CD14-positive monocyte (primary cell): ENCODE measurements at regions not wholly inside any gene's neighbourhood (a gene's known extent, or its start where the extent isn't known, plus 50 kb on each side); places are given as distances from the start of the nearest gene placed in this dataset.

ENCODE experiments used
- DNase-seq, 3 donors: peaks; one replicate each; pipeline ENCODE4 v3.0.0-alpha.2; 2011 to 2022
- H2AFZ ChIP-seq: 2 replicates; pipeline ENCODE4 v1.6.0; 2012; ENCODE audit warnings: mild to moderate bottlenecking, low read depth, low read length, inconsistent platforms; ENCODE audit not compliant: insufficient read depth, poor library complexity, severe bottlenecking
- H3K27ac ChIP-seq, 2 donors: 1 replicate in 1 of 2; 2 replicates in 1 of 2; pipeline ENCODE4 v1.5.1; 2012 to 2013; ENCODE audit warnings: low read length in 2 of 2, control low read depth in 1 of 2, inconsistent platforms in 1 of 2, low read depth in 1 of 2, mild to moderate bottlenecking in 1 of 2
- H3K27me3 ChIP-seq, 2 donors: one replicate each; pipeline versions ENCODE4 v1.6.0 to v1.6.1; 2011 to 2013; ENCODE audit warnings: low read length in 2 of 2; ENCODE audit not compliant: control insufficient read depth in 2 of 2, insufficient read depth in 2 of 2
- H3K36me3 ChIP-seq, 2 donors: replicated peaks in 1 of 2; 1 replicate in 1 of 2; 2 replicates in 1 of 2; pipeline versions ENCODE4 v1.5.1 to v1.6.1; 2012 to 2013; ENCODE audit warnings: low read length in 2 of 2, control low read depth in 1 of 2, inconsistent platforms in 1 of 2, mild to moderate bottlenecking in 1 of 2; ENCODE audit not compliant: insufficient read depth in 2 of 2, control insufficient read depth in 1 of 2
- H3K4me1 ChIP-seq, 2 donors: 1 replicate in 1 of 2; 2 replicates in 1 of 2; pipeline versions ENCODE4 v1.5.1 to v1.6.1; 2012 to 2013; ENCODE audit warnings: low read length in 2 of 2, control low read depth in 1 of 2, inconsistent platforms in 1 of 2, mild to moderate bottlenecking in 1 of 2, moderate library complexity in 1 of 2; ENCODE audit not compliant: insufficient read depth in 2 of 2, control insufficient read depth in 1 of 2
- H3K4me2 ChIP-seq: replicated peaks from 2 replicates; pipeline ENCODE3; 2012; ENCODE audit warnings: low read length, moderate library complexity, mild to moderate bottlenecking; ENCODE audit not compliant: poor library complexity, severe bottlenecking; ENCODE audit errors: extremely low read depth
- H3K4me3 ChIP-seq, 3 experiments: fragments of 200-600 bp in 1 of 3; sonication (generic) in 1 of 3; replicated peaks in 1 of 3; 1 replicate in 2 of 3; 2 replicates in 1 of 3; pipeline ENCODE4 v1.5.1; 2011 to 2013; ENCODE audit warnings: low read length in 3 of 3, mild to moderate bottlenecking in 3 of 3, control low read depth in 2 of 3, low read depth in 2 of 3, inconsistent platforms in 1 of 3, moderate library complexity in 1 of 3
- H3K79me2 ChIP-seq: 2 replicates; pipeline ENCODE4 v1.6.0; 2012; ENCODE audit warnings: mild to moderate bottlenecking, control low read depth, inconsistent platforms, low read length, moderate library complexity; ENCODE audit not compliant: insufficient read depth
- H3K9ac ChIP-seq: 2 replicates; pipeline ENCODE4 v1.6.0; 2017; ENCODE audit warnings: low read length, mild to moderate bottlenecking; ENCODE audit not compliant: insufficient read depth, poor library complexity, severe bottlenecking
- H3K9me3 ChIP-seq, 2 donors: replicated peaks in 1 of 2; 1 replicate in 1 of 2; 2 replicates in 1 of 2; pipeline versions ENCODE4 v1.5.1 to v1.6.1; 2012 to 2013; ENCODE audit warnings: low read length in 2 of 2, control low read depth in 1 of 2; ENCODE audit not compliant: control insufficient read depth in 1 of 2, insufficient read depth in 1 of 2
- H4K20me1 ChIP-seq: 2 replicates; pipeline ENCODE4 v1.6.0; 2012; ENCODE audit warnings: mild to moderate bottlenecking, low read length, control low read depth, moderate library complexity; ENCODE audit not compliant: insufficient read depth
- H3K27ac Mint-ChIP-seq, 7 donors: one replicate each; pipeline ENCODE4 v1.8.0; 2020; ENCODE audit warnings: mild to moderate bottlenecking in 7 of 7, mixed read lengths in 7 of 7, moderate library complexity in 6 of 7, inconsistent platforms in 2 of 7
- H3K27me3 Mint-ChIP-seq, 3 donors: one replicate each; pipeline ENCODE4 v1.8.0; 2021 to 2022; ENCODE audit warnings: low read depth in 3 of 3, mild to moderate bottlenecking in 3 of 3, mixed read lengths in 3 of 3, moderate library complexity in 3 of 3, inconsistent platforms in 1 of 3
- H3K36me3 Mint-ChIP-seq, 2 donors: one replicate each; pipeline ENCODE4 v1.8.0; 2020; ENCODE audit warnings: mixed read lengths in 2 of 2, inconsistent platforms in 1 of 2, mild to moderate bottlenecking in 1 of 2
- H3K4me1 Mint-ChIP-seq: one replicate; pipeline ENCODE4 v1.8.0; 2020; ENCODE audit warnings: mild to moderate bottlenecking, mixed read lengths
- H3K4me3 Mint-ChIP-seq, 2 donors: one replicate each; pipeline ENCODE4 v1.8.0; 2020; ENCODE audit warnings: mild to moderate bottlenecking in 2 of 2, mixed read lengths in 2 of 2, moderate library complexity in 1 of 2
- H3K9me3 Mint-ChIP-seq, 7 donors: one replicate each; pipeline ENCODE4 v1.8.0; 2020 to 2022; ENCODE audit warnings: mixed read lengths in 7 of 7, mild to moderate bottlenecking in 6 of 7, moderate library complexity in 6 of 7, inconsistent platforms in 2 of 7
- WGBS: methylation state at CpG from one replicate; pipeline ENCODE4 v1.1.5; 2013; ENCODE audit warnings: missing lambda C conversion rate; ENCODE audit not compliant: insufficient coverage; 5-methylcytosine and 5-hydroxymethylcytosine counted together
- intact Hi-C, 2 donors: fragments of 100-400 bp; cut with micrococcal nuclease; formaldehyde crosslinking; loops; one replicate each; pipeline versions ENCODE4 v1.15.0 to v1.15.1; 2023
- TF ChIP-seq, protein P1 (sequence below): fragments of 200-600 bp; IDR thresholded peaks from one replicate; pipeline ENCODE4 v1.8.0; 2022; ENCODE audit warnings: antibody characterized with exemption, mild to moderate bottlenecking

DNA sequence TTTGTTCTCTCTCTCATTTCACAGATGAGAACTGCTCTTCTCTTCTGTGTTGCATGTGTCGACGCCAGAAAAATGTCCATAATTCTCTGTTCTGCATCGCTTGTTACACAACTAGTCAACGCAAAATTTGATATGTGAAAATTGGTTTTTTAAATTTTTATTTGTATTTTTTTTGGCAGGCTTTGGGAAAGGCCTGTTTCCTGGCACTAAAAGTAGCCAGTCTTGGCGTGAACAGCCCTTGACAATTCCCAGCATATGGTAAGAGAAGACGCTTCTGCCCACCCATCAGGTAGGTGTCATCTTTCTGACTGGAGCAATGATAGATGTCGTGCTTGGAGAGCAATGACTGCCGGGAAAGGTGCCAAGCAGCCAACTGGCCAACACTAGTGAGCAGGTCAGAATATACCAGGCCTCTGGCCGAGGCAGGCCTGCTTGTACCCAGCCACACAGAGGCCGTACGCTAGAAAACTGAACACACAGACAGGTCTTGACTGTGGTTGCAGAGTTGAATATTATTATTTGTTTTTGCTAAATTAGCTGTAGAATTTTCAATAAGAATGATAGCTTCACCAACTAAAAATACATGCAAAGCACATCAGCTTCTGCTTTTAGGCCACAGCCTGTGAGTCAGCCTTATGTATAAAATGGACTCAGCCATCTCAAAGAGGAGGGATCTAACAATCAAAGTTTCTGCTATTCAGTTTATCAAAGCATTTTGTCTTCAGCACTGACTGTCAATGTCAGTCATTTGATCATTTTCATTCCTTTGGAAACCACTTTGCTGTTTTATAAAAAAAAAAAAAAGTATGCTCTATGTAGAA is 837.5 kb downstream of the MCTP2 start:
- no peaks in the 10 kb centered on the region for H3K4me1 Mint-ChIP-seq
- Histone ChIP-seq H3K4me2 (no peak overlapping the region), H3K4me3 (no peak overlapping the region), H3K36me3 (no peaks in the 10 kb centered on the region), H3K9ac (no peak overlapping the region), H3K27ac (no peak overlapping the region), H3K27me3 (no peaks in the 10 kb centered on the region), H2AFZ (no peak overlapping the region), H3K9me3 (peaks cover 0 to 8% of the 10 kb centered on the region in 2 donors), H3K79me2 (no peaks in the 10 kb centered on the region), H4K20me1 (no peaks in the 10 kb centered on the region), H3K4me1 (no peaks in the 10 kb centered on the region)
- peaks cover 0 to 2% (median 0%) of the 10 kb centered on the region in 3 donors for H3K27me3 Mint-ChIP-seq
- TF ChIP-seq, protein P1, sequence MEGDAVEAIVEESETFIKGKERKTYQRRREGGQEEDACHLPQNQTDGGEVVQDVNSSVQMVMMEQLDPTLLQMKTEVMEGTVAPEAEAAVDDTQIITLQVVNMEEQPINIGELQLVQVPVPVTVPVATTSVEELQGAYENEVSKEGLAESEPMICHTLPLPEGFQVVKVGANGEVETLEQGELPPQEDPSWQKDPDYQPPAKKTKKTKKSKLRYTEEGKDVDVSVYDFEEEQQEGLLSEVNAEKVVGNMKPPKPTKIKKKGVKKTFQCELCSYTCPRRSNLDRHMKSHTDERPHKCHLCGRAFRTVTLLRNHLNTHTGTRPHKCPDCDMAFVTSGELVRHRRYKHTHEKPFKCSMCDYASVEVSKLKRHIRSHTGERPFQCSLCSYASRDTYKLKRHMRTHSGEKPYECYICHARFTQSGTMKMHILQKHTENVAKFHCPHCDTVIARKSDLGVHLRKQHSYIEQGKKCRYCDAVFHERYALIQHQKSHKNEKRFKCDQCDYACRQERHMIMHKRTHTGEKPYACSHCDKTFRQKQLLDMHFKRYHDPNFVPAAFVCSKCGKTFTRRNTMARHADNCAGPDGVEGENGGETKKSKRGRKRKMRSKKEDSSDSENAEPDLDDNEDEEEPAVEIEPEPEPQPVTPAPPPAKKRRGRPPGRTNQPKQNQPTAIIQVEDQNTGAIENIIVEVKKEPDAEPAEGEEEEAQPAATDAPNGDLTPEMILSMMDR: no peak
- no peak overlapping the region for H3K27ac Mint-ChIP-seq
- WGBS: 92% methylated on average over 5 of the region's 11 CpGs
- H3K9me3 Mint-ChIP-seq: peaks cover 0 to 13% (median 2%) of the 10 kb centered on the region in 7 donors
- intact Hi-C loops: no loop called here
- no peak overlapping the region for H3K4me3 Mint-ChIP-seq
- no peak for DNase-seq
- H3K36me3 Mint-ChIP-seq: no peaks in the 10 kb centered on the region

- no peaks in the 10 kb centered on the region for H3K79me2 ChIP-seq
- no peak overlapping the region for H3K9ac ChIP-seq
- no peaks in the 10 kb centered on the region for H3K27me3 ChIP-seq
- H3K4me3 ChIP-seq: no peak overlapping the region
- TF ChIP-seq, protein P1: no peak
- no peaks in the 10 kb centered on the region for H3K4me1 Mint-ChIP-seq
- 97% methylated on average over 8 of the region's 13 CpGs for WGBS
- H4K20me1 ChIP-seq: no peaks in the 10 kb centered on the region
- no peaks in the 10 kb centered on the region for H3K4me1 ChIP-seq
- DNase-seq: no peak
- no peak overlapping the region for H2AFZ ChIP-seq
- no peak overlapping the region for H3K27ac ChIP-seq
- intact Hi-C loops: no loop called here
- peaks cover 0 to 7% (median 0%) of the 10 kb centered on the region in 7 donors for H3K9me3 Mint-ChIP-seq
- H3K4me3 Mint-ChIP-seq: no peak overlapping the region
- H3K4me2 ChIP-seq: no peak overlapping the region
- peaks cover 0 to 2% (median 0%) of the 10 kb centered on the region in 3 donors for H3K27me3 Mint-ChIP-seq
- no peaks in the 10 kb centered on the region for H3K36me3 Mint-ChIP-seq
- H3K36me3 ChIP-seq: no peaks in the 10 kb centered on the region
- no peak overlapping the region for H3K27ac Mint-ChIP-seq
- H3K9me3 ChIP-seq: no peaks in the 10 kb centered on the region
These were observed 844.7 kb downstream of the MCTP2 start for GRCh38 chr15:95075792-95076677.
